ENCODE measurements at regions not wholly inside any gene's neighbourhood (a gene's known extent, or its start where the extent isn't known, plus 50 kb on each side); places are given as distances from the start of the nearest gene placed in this dataset.

GRCh38 chr4:121455285-121455684 lies 74.5 kb upstream of the QRFPR start:
- no peak for TF ChIP-seq CTCF (IDR thresholded peaks at IDR 0.05; ENCODE audit: poor library complexity)
- TF ChIP-seq EZH2 (IDR thresholded peaks at IDR 0.05; ENCODE audit: borderline replicate concordance): no peak
- TF ChIP-seq EZH2phosphoT487 (IDR thresholded peaks at IDR 0.05; ENCODE audit: low read depth, severe bottlenecking, unreplicated experiment): no peak
